Neural progenitor cell (in vitro differentiated cells): ENCODE measurements at regions not wholly inside any gene's neighbourhood (a gene's known extent, or its start where the extent isn't known, plus 50 kb on each side); places are given as distances from the start of the nearest gene placed in this dataset.

Experiments used
- CTCF ChIP-seq: fragments of 200-600 bp; sonication (generic); IDR thresholded peaks from 2 replicates; pipeline ENCODE4 v1.5.1; 2017; ENCODE audit warnings: antibody characterized with exemption, mild to moderate bottlenecking
- EZH2phosphoT487 ChIP-seq: fragments of 200-600 bp; sonication (generic); IDR thresholded peaks from 2 replicates; pipeline ENCODE4 v1.6.1; 2017; ENCODE audit warnings: antibody characterized with exemption

DNA sequence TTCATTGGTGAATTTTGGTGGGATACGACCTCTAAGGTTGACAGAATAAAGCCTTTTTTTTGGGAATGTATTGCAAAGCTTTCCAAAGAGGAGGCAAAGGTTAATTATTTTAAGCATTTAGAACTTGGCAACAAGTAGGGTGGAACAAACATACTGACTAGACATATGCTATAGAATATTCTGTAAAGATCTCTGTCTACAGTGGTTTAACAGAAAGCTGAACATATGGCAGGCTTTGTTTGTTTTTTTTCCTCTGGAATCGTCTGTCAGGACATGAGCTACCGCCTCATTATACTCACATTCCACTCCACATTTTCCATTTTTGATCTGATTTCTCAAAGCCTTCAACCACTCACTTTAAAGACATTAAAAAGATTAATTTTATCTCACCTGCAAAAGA lies 153.4 kb upstream of the PELI2 start:
- no peak for TF ChIP-seq CTCF
- TF ChIP-seq EZH2phosphoT487 = no peak
